DND-41 (cell line): ENCODE measurements at regions not wholly inside any gene's neighbourhood (a gene's known extent, or its start where the extent isn't known, plus 50 kb on each side); places are given as distances from the start of the nearest gene placed in this dataset.

Source experiments
- EZH2 ChIP-seq: IDR thresholded peaks from 3 replicates; pipeline ENCODE4 v1.6.1; 2012; ENCODE audit warnings: borderline replicate concordance, low read depth, mild to moderate bottlenecking, moderate library complexity, low read length, inconsistent platforms; ENCODE audit not compliant: severe bottlenecking
- TF ChIP-seq, protein P1 (sequence below): IDR thresholded peaks from 2 replicates; pipeline ENCODE4 v1.5.1; 2012; ENCODE audit warnings: borderline replicate concordance, low read length, moderate library complexity, mild to moderate bottlenecking; ENCODE audit not compliant: poor library complexity, severe bottlenecking; ENCODE audit errors: extremely low read depth

DNA sequence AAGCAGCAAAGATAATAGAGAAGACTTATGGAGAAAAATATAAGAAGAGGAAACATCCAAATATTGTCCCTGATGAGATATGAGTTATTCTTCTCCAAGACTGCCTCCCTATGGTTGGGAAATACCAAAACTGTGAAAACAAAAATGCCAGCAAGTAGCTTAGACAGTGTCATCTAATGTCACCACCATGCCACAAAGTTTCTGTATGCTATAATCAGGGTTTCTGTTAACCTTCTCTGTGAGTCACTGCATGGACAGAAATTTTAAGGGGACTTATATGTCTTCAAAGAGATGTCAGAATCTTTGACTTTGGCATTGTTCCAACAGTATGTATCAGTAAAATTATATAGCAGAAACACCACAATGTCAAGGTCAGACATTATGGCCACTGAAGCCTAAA, 222.6 kb downstream of the KDM5D start:
- TF ChIP-seq, protein P1, sequence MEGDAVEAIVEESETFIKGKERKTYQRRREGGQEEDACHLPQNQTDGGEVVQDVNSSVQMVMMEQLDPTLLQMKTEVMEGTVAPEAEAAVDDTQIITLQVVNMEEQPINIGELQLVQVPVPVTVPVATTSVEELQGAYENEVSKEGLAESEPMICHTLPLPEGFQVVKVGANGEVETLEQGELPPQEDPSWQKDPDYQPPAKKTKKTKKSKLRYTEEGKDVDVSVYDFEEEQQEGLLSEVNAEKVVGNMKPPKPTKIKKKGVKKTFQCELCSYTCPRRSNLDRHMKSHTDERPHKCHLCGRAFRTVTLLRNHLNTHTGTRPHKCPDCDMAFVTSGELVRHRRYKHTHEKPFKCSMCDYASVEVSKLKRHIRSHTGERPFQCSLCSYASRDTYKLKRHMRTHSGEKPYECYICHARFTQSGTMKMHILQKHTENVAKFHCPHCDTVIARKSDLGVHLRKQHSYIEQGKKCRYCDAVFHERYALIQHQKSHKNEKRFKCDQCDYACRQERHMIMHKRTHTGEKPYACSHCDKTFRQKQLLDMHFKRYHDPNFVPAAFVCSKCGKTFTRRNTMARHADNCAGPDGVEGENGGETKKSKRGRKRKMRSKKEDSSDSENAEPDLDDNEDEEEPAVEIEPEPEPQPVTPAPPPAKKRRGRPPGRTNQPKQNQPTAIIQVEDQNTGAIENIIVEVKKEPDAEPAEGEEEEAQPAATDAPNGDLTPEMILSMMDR, result no peak
- no peak for TF ChIP-seq EZH2
